Renal cortex interstitium (tissue), 11 donors: ENCODE measurements at regions not wholly inside any gene's neighbourhood (a gene's known extent, or its start where the extent isn't known, plus 50 kb on each side); places are given as distances from the start of the nearest gene placed in this dataset.
"Not testable (repeated sequence)": the region's sequence is repeated elsewhere in the genome, so short reads cannot be mapped to it uniquely, and the experiment has no call there.

Experiments
- DNase-seq, 11 donors: peaks; one replicate each; pipeline ENCODE4 v3.0.0-alpha.2; 2013; ENCODE audit warnings: low read depth in 9 of 11, low spot score in 4 of 11; ENCODE audit errors: extremely low read depth in 1 of 11

- no peak for DNase-seq
These were observed 1206.6 kb downstream of the TYW1 start for GRCh38 chr7:68203251-68203650.

- no peak for DNase-seq
These were observed 1209.2 kb downstream of the TYW1 start for GRCh38 chr7:68205826-68206225.

GRCh38 chr7:68206946-68207485, 1210.4 kb downstream of the TYW1 start:
- DNase-seq, result no peak

- no peak for DNase-seq
These were observed 1211.0 kb downstream of the TYW1 start for GRCh38 chr7:68207676-68208075.

- no peak for DNase-seq
These were observed 1212.9 kb downstream of the TYW1 start for GRCh38 chr7:68209486-68209885.

- no peak for DNase-seq
These were observed 1217.2 kb downstream of the TYW1 start for GRCh38 chr7:68213838-68214237.

GRCh38 chr7:68216051-68216450, 1219.4 kb downstream of the TYW1 start:
- no peak for DNase-seq

GRCh38 chr7:68217426-68217825, 1220.8 kb downstream of the TYW1 start:
- no peak for DNase-seq

- DNase-seq, result no peak
These were observed 1221.8 kb downstream of the TYW1 start for GRCh38 chr7:68218461-68218860.

- DNase-seq, result no peak
These were observed 1225.7 kb downstream of the TYW1 start for GRCh38 chr7:68222311-68222710.

GRCh38 chr7:68224041-68224741, 1227.6 kb downstream of the TYW1 start:
- DNase-seq, result peak in 3 of 11 donors; percentile 38 to 50 (median 40)

GRCh38 chr7:68231011-68231410, 1234.4 kb downstream of the TYW1 start:
- DNase-seq, result not testable (repeated sequence)

- no peak for DNase-seq
These were observed 1239.3 kb downstream of the TYW1 start for GRCh38 chr7:68235937-68236336.

GRCh38 chr7:68238204-68238805, 1241.7 kb downstream of the TYW1 start:
- no peak for DNase-seq

- no peak for DNase-seq
These were observed 1246.5 kb downstream of the TYW1 start for GRCh38 chr7:68243128-68243527.

- DNase-seq, result no peak
These were observed 1247.8 kb downstream of the TYW1 start for GRCh38 chr7:68244389-68244788.

GRCh38 chr7:68245688-68246087, 1249.1 kb downstream of the TYW1 start:
- DNase-seq, result no peak

- DNase-seq, result peak in 7 of 11 donors; percentile 28 to 70 (median 55)
These were observed 1249.6 kb downstream of the TYW1 start for GRCh38 chr7:68246189-68246633.

GRCh38 chr7:68247126-68247525, 1250.5 kb downstream of the TYW1 start:
- no peak for DNase-seq

- DNase-seq, result no peak
These were observed 1250.9 kb downstream of the TYW1 start for GRCh38 chr7:68247571-68247970.

- DNase-seq, result no peak
These were observed 1252.3 kb downstream of the TYW1 start for GRCh38 chr7:68248973-68249372.
